ENCODE measurements at regions not wholly inside any gene's neighbourhood (a gene's known extent, or its start where the extent isn't known, plus 50 kb on each side); places are given as distances from the start of the nearest gene placed in this dataset.

GRCh38 chr6:112799889-112800288 lies 452.8 kb downstream of the RFPL4B start:
- H3K27ac ChIP-seq (ENCODE audit: low read depth in 1 of 2, low read length in 2 of 2) = no peak overlapping the region
- TF ChIP-seq EGR1 (IDR thresholded peaks at IDR 0.05; ENCODE audit: low read depth in 2 of 2) (no peak), RXRA (IDR thresholded peaks at IDR 0.05) (no peak), HNF4G (IDR thresholded peaks at IDR 0.05) (no peak), MAX (IDR thresholded peaks at IDR 0.05) (no peak), ATF3 (IDR thresholded peaks at IDR 0.05) (no peak), ZBTB33 (IDR thresholded peaks at IDR 0.05) (no peak), RAD21 (IDR thresholded peaks at IDR 0.05) (no peak), CTCF (IDR thresholded peaks at IDR 0.05; ENCODE audit: low read depth, low read length, missing input control) (no peak), HNF4A (conservative IDR thresholded peaks at IDR 0.05) (no peak), FOXA1 (IDR thresholded peaks at IDR 0.05) (no peak), GABPA (IDR thresholded peaks at IDR 0.05 in 1 of 2, conservative IDR thresholded peaks at IDR 0.05 in 1 of 2) (no peak), FOXA2 (IDR thresholded peaks at IDR 0.05) (no peak)
- no peak for DNase-seq (ENCODE audit: low spot score)
- H3K4me3 ChIP-seq (ENCODE audit: low read depth in 1 of 3, low read length in 3 of 3) = no peak overlapping the region
- H3K27me3 ChIP-seq (ENCODE audit: control insufficient read depth in 4 of 4, insufficient read depth in 4 of 4, low read length in 3 of 4) = no peaks in the 10 kb centered on the region
- no peak overlapping the region for H3K9ac ChIP-seq (ENCODE audit: low read depth in 1 of 2, low read length in 2 of 2)
- no peaks in the 10 kb centered on the region for H3K4me1 ChIP-seq (ENCODE audit: control insufficient read depth in 4 of 4, insufficient read depth in 4 of 4, low read length in 3 of 4)
- 59% methylated on average over 1 of the region's 1 CpG for WGBS
- no peaks in the 10 kb centered on the region for H3K9me3 ChIP-seq (ENCODE audit: control insufficient read depth in 4 of 4, low read length in 3 of 4)
- no peaks in the 10 kb centered on the region for H3K36me3 ChIP-seq (ENCODE audit: control insufficient read depth in 4 of 4, insufficient read depth in 3 of 4, low read depth in 1 of 4, low read length in 3 of 4)

GRCh38 chr6:112800439-112800838 lies 453.3 kb downstream of the RFPL4B start:
- Histone ChIP-seq H3K27ac (ENCODE audit: low read depth in 1 of 2, low read length in 2 of 2) (no peak overlapping the region), H3K9ac (ENCODE audit: low read depth in 1 of 2, low read length in 2 of 2) (no peak overlapping the region), H3K4me3 (ENCODE audit: low read depth in 1 of 3, low read length in 3 of 3) (no peak overlapping the region), H3K4me1 (ENCODE audit: control insufficient read depth in 4 of 4, insufficient read depth in 4 of 4, low read length in 3 of 4) (no peaks in the 10 kb centered on the region), H3K36me3 (ENCODE audit: control insufficient read depth in 4 of 4, insufficient read depth in 3 of 4, low read depth in 1 of 4, low read length in 3 of 4) (no peaks in the 10 kb centered on the region), H3K27me3 (ENCODE audit: control insufficient read depth in 4 of 4, insufficient read depth in 4 of 4, low read length in 3 of 4) (no peaks in the 10 kb centered on the region), H3K9me3 (ENCODE audit: control insufficient read depth in 4 of 4, low read length in 3 of 4) (no peaks in the 10 kb centered on the region)
- 83% methylated on average over 1 of the region's 1 CpG for WGBS
- no peak for DNase-seq (ENCODE audit: low spot score)
- TF ChIP-seq FOXA2 (IDR thresholded peaks at IDR 0.05) = no peak
- no peak for TF ChIP-seq EGR1 (IDR thresholded peaks at IDR 0.05; ENCODE audit: low read depth in 2 of 2)
- TF ChIP-seq GABPA (IDR thresholded peaks at IDR 0.05 in 1 of 2, conservative IDR thresholded peaks at IDR 0.05 in 1 of 2) = no peak
- no peak for TF ChIP-seq CTCF (IDR thresholded peaks at IDR 0.05; ENCODE audit: low read depth, low read length, missing input control)
- TF ChIP-seq SP1 (IDR thresholded peaks at IDR 0.05) = no peak
- TF ChIP-seq HNF4G (IDR thresholded peaks at IDR 0.05) = no peak
- TF ChIP-seq FOXA1 (IDR thresholded peaks at IDR 0.05) = no peak
- no peak for TF ChIP-seq TAF1 (conservative IDR thresholded peaks at IDR 0.05)
- no peak for TF ChIP-seq RAD21 (IDR thresholded peaks at IDR 0.05)
- TF ChIP-seq NR2F2 (IDR thresholded peaks at IDR 0.05) = no peak
- no peak for TF ChIP-seq REST (IDR thresholded peaks at IDR 0.05)
- no peak for TF ChIP-seq YY1 (IDR thresholded peaks at IDR 0.05)
- TF ChIP-seq ATF3 (IDR thresholded peaks at IDR 0.05) = no peak
- no peak for TF ChIP-seq MAX (IDR thresholded peaks at IDR 0.05)
- TF ChIP-seq RXRA (IDR thresholded peaks at IDR 0.05) = no peak
- no peak for TF ChIP-seq JUND (IDR thresholded peaks at IDR 0.05)
- no peak for TF ChIP-seq ZBTB33 (IDR thresholded peaks at IDR 0.05)
